T-helper 1 cell treated with Interleukin-12 subunit alpha and Interleukin-12 subunit beta and Interleukin-4 antibody, amounts not matched to agents 30 ng/mL and 1 ng/mL, for 36 hours (primary cell): ENCODE measurements at regions not wholly inside any gene's neighbourhood (a gene's known extent, or its start where the extent isn't known, plus 50 kb on each side); places are given as distances from the start of the nearest gene placed in this dataset.
"Not testable (repeated sequence)": the region's sequence is repeated elsewhere in the genome, so short reads cannot be mapped to it uniquely, and the experiment has no call there.

ENCODE experiments used
- intact Hi-C: fragments of 100-400 bp; cut with micrococcal nuclease; formaldehyde crosslinking; loops from one replicate; pipeline ENCODE4 v1.15.1; 2024

DNA sequence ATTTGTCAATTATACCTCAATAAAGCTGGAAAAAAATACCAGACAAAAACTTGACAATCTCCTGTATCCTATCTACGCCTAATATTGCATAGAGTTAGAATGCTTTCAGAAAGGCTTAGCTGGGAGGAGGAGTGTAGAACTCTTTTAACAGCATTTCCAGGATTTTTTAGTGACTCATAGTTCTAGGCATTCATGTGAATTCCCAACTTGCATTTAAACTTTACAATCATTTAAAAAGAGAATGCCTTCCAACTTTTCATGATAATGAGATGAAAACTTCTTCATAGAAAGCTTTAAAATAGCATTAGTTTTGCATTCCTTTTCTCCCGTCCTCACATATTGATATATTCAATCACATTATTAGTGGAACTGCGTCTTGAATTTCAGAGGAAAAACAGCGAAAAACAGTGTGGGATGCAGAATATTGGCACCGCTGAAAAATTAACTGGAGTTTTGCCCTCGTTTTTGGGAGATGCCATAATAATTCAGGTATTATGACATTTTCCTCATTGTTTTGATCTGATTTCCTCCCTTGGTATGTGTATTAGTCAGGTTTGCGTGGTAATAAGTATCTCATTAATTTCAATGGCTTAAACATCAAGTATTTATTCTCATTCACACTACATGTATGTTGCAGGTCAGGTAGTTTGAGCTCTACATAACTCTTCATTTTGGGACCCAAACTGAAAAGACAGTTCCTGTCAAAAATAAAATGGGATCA lies 293.2 kb upstream of the FIGN start:
- intact Hi-C loops: no loop called here

DNA sequence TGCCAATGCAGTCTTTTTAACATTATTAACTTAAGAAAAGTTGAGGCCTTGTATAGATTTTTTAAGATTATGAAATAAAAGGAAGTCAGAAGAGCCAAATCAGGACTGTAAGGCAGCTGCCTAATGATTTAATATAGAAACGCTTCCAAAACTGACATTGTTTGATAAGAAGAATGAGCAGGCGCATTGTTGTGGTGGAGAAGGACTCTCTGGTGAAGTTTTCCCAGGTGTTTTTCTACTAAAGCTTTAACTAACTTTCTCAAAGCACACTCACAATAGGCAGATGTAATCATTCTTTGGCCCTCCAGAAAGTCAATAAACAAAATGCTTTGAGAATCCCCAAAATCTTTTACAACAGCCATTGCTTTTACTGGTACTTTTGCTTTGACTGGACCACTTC lies 288.6 kb upstream of the FIGN start:
- intact Hi-C loops: no loop called here

DNA sequence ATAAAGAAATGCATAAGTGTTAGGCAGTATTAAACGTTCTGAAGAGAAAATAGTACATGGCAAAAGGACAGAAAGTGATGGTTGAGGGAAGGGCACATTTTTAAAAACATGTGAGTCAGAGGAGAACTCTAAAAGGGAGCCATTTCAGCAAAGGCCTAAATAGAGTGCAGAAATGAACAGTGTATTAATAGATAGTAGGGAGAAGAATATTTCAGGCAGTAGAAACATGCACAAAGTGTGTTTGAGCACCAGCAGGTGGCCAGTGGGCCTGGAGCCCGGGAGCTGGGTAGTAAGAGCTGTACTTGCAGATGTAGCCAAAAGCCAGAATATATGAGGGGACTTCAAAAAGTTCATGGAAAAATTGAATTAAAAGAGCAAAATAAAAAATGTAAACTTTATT lies 288.1 kb upstream of the FIGN start:
- intact Hi-C loops: no loop called here

DNA sequence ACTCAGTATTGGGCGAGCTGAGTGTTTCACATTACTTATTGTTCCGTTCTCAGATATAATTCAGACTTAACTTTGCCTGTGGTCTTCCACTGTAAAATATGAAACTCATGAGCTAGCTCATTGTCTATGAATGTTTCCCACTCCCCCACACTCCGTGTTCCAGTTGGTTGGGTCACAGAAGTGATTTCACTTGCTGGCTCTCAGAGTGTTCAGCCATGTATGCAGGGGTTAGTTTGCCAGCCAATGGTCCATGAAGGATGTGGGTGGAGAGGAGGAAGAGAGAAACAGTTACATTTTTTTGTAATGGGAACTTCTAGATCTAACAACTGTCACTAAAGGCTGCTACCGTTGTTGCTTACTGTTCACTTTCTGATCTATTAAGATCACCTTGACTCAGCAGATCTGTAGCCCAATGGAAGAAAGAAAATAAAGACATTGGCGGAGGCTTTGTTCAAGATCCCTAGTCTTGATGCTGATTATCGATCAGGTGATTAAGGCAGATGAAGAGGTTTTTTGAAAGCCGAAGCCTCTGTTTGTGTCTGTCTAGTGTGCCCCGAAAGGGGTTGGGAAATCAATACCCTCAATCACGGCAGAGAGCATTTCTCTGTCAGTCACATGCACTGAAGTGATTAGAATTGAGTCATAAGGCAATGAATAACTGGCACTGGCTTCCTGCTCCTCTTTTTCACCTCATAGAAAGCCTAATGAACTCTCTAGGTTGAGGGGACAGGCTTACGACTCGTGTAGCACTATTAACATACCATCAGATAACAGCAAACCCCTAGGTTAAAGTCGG lies 279.7 kb upstream of the FIGN start:
- intact Hi-C loops: no loop called here

DNA sequence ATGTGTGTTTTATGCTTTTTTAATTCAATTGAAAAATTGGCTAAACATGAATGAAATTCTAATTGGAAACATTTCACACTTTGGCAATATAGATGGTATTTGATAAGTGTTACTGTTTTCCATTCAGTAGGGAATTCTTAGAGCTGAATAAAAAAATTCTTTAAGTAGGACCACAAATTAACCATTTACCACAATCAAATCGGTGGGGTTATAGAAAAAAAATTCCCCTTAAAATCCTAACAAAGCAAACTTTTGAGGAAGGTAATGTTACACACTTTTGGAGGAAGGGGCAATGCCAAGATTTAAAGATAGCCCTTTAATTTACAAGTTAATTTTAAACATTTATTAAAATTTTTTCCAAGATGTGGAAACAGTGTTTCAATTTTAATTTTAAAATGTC lies 279.0 kb upstream of the FIGN start:
- intact Hi-C loops: no loop called here

DNA sequence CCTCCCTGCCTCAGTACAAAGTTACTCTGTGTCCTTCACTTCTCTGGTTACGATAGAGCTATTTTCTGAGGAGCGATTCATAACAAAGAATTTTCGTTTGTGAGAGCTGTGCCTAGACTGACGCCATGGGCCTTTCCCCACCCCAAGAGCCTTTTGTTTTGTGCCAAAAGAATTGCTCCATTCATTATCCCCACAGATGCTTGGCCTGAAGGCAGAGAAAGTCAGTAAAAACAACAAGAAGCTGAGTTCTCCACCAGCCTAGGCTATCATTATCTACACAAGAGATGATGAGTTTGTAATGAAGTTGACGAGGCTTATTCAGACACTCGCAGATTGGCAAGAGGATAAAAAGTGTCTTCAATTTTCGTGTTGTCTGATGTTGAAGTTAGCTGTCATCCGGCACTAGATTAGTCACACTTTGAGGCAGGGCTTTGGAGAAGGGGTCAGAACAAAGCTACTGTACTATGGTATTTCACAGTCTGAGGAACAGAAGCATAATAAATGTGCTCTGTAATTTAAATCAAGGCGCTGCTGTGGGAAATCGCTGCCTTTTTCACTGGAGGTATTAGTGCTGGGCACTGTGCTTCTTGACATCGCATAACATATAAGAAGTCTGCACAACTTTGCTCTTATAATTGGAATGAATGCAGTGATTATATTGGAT lies 278.4 kb upstream of the FIGN start:
- intact Hi-C loops: no loop called here

DNA sequence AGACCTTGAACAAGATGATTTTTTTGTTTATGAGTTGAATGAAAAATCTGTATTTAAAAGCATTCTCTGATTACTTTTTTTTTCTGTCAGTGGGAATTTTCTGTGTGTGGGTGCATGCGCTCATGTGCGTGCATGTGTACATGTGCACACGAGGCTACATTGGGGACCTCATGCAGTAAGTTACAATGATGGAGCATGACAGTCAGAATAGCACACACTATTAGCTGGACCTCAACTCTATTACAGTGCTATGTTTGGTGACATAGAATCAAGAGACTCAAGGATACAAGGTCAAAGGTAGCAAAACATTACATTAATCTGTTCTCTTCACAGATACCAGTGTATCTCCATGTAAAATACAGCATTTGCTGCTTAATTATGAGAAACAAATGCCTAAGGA lies 276.8 kb upstream of the FIGN start:
- intact Hi-C loops: no loop called here

DNA sequence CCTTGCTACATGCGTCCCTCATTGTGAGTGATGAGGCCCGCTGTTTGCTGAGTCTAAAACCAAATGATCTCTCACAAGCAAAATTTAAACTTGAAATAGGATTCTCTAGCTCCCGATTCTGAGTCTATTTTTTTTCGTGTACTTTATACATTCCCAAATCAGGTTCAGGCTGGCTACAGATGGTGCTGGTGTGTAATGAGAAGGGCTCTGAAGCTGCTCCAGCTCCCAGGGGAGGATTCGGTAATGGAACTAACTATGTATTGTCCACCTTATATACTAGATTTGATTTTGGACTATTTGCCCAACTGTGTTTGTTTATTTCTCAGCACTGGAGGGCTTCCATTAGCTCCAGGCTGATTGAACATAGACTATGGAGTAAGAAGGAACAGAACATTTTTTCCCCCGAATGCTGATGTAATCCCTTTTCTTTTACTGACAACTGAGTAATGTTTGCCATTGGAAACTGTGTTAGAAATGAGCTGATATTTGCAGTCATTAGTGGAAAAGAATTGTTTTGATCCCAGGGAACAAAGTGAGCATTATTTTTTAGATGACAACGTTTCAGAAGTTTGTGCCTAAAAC lies 274.0 kb upstream of the FIGN start:
- intact Hi-C loops: no loop called here

DNA sequence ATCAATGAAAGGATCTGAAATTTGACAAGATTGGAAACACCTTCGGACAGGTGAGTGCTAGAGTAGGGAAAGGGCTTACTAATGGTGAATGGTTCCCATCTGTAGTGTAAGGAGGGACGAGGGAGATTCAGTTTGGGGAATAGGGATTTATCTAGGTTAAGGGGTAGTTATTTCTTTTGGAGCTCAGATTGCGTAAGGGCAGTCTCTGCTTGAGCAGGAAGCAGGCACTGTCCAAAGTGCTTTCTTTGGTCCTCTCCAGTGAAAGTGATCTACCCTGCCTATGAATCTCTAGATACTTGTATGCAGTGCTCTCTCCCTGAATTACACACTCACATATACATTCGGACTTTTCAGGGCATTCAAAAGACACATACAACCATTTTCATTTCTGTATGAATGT lies 272.9 kb upstream of the FIGN start:
- intact Hi-C loops: no loop called here

DNA sequence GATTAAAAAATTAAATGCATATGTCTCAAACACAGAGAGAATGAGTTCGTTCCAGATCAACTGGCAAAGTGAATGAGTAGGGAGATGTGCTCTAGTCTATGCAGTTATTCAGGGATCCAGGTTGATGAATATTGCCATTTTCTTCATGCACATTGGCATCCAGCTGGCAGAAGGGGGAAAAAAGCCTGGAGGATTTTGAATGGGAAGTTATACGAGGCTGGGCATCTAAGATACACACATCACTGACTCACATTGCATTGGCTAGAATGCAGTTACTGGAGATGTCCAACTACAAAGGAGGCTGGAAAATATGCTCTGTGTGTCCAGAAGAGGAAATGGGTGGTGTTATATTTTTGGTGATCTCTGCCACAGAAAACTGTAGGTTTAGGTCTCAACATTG lies 270.9 kb upstream of the FIGN start:
- intact Hi-C loops: no loop called here

DNA sequence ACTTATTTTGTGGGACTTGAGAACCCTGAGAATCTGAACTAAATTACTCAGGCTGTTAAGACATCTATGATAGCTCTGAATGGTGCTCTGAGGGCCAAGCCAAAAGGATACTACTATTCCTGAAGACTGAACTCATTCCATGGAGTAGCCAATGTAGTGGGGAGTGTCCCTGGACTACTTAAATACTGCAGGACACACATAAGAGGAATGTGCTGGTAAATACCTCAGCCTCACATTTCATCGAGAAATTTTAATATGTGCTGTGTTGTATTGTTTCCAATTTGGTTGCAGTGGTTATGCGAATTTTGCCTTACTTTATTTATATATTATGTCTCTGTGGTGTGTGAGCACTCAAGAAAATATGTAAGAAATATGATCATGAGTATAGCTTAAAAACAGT lies 264.4 kb upstream of the FIGN start:
- intact Hi-C loops: no loop called here

DNA sequence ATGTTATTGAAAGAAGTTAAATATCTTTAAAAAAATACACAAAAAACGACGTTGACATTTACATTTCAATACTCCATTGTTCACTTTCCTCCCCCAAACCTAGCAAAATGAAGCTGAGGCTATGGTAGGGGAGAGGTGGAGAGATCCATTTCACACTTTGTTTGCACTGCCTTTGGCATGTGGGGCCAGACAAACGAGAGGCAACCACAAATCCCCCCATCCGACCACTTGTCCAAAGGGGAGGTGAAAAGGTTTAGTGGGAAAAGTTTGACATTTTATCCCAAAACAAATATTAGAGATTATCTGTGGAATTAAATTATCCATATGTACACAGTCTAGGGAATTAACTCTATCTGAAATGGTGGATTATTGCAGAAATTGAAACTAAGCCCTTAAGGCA lies 261.7 kb upstream of the FIGN start:
- intact Hi-C loops: no loop called here

DNA sequence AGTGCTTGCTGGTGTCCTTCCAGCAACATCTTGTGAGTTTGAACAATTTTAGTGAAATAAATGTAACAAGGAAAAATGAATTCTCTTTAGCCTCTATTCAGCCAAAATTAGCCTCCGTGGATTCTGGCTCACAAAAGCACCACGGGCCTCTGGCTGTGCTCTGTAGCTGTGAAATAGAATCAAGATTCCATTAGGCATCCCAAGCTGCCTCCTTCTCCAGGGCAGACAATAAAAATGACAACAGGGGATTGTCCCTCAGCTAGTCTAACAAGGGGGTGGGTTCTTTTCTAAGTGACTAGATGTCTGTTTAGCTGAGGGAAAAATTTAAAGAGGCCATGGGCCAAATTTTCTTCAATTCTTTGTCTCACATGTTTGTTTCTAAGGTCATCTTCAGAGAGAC lies 254.7 kb upstream of the FIGN start:
- intact Hi-C loops: no loop called here

DNA sequence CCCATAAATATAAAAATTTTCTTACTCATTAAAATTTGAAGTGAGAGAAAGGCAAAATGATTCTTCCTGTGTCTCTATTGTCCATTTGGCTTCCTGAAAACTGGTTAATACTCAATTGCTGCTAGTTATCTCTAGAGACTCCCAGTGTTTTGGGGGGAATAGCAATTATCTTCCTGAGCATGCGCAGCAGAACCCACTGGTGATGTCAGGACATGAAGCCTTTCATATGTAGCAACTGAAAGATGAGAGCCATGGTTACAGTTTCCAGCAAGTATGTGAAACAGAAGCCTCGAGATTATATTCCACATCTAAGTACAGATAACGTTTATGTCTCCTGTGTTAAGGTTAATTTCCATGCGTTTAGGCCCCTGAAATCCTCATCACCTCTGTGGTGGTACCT lies 254.3 kb upstream of the FIGN start:
- intact Hi-C loops: no loop called here

DNA sequence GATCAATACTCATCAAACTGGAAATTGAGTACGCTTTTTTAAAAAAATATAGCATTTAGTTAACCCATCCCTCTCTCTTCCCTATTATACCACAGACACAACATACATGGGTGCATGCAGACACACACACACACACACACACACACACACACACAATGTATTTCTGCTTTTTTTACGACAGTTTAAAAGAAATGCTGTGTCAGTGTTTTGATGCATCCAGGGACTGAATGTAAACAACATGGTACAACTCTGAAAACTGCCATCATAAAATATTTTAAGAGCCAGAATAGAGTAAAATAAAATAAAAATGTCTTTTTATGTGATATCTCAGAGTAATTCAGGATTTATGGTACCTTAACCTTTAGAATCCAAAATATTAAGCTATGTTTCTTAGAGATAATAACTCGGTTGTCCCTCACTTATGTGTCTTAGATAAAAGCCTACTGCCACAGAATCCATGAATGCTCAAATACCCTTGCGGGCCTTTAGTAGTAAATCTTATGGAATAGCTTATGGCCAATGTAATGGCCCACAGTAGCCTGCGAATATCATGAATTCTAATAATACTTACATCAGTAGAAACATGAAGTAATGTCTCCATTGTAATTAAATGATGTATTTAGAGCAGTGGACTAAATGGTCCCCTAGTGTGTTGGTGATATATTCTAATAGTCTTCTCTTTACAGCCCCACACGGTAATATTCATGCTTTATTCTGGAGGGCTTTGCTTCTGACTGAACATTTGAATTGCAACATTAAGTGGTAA lies 251.6 kb upstream of the FIGN start:
- intact Hi-C loops: no loop called here

DNA sequence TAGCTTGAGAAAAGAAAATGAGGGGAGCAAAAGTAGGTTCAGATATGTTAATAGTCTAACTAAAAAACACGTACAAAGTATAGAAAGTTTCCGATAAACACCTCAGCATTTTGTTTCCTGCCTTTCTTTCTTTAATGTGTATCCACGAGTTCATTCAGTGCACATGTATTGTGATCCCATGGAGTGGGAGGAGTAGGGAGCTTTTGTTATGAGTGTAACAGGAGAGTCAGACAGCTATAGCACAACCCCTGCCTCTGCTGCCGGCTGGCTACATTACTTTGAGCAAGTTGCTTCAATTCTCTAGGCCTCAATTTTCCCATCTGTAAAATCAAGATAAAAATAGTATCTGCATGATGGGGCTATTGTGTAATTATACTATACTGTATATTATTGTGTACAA lies 249.2 kb upstream of the FIGN start:
- intact Hi-C loops: no loop called here

DNA sequence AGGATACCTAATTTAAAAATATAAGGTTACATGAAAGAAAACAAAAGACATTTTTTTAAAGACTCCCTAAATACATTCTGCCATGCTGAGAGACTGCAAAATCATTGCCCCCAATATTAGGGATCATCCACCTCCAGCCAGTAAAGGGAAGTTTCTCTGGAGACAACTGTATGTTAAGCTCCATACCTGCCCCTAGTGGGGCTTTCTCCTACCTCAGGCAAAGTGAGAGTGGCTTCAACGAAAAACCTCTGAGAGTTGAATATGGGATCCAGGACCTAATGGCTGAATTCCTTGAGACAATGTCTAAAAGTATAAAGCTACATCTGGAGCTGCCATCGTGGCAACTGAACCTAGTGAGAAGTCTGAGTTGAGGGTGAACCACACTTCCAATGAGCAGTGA lies 248.1 kb upstream of the FIGN start:
- intact Hi-C loops: no loop called here

DNA sequence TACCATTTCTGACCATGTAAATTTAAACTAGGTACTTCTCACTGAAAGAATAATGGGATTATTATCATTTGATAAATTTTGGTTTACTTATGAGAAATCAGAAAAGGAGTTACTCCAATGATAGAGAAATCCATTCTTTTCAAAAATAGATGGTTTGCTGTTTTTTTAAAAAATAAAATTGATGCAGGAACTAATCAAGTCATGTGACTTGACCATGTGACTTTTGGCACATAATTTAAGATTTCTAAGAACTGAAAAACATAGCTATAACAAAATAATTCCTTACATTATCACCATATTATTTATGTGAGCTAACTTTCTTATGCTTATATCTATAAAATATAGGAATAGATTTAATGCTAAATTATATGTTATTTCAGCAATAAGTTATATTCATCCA lies 247.1 kb upstream of the FIGN start:
- intact Hi-C loops: no loop called here

DNA sequence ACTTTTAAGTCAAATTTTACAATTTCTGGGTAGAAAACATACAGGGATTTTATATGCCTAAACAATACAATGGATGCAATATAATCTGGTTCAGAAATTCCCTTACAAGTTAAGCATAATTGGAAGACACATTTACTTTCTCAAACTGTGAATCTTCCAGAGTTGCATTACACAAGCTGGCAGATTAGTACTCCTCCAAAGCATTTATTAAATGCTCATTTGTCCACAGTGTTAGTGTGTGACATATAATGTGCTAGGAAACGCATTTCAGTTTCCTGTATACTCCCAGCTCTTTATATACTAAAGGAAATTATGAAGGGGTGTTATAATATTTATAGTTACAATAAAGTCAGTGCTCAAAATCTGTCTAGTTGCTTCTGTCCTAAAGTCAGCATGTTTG lies 239.0 kb upstream of the FIGN start:
- intact Hi-C loops: no loop called here

DNA sequence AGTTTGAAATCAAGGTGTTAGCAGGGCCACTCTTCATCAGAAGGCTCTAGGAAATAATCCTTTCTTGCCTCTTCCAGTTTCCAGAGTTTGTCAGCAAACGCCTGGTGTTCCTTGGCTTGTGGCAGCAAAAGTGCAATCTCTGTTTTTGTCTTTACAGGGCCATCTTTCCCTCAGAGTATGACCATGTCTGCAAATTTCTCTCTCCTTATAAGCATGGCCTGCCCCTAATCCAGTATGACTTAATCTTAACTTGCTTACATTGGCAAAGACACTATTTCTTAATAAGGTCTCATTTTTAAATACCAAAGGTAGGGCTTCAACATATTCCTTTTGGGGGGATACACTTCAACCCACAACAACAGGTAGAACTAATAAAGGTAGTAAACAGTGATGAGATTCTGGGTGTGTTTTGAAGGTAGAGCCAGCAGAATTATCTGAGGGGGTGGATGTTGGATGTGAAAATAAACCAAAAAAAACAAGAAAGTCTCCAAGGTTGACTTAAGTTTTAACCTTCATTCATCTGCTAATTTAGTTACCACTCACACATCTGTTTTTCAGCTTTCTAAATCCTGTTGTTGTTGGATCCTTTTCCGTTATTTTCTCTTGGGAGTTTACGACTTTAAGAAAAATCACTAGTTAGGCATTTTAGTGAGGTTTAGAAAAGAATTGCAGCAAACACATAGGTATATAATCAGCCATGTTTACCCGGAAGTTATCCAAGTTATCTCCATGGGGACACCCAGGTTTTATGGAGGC lies 234.4 kb upstream of the FIGN start:
- intact Hi-C loops: no loop called here

DNA sequence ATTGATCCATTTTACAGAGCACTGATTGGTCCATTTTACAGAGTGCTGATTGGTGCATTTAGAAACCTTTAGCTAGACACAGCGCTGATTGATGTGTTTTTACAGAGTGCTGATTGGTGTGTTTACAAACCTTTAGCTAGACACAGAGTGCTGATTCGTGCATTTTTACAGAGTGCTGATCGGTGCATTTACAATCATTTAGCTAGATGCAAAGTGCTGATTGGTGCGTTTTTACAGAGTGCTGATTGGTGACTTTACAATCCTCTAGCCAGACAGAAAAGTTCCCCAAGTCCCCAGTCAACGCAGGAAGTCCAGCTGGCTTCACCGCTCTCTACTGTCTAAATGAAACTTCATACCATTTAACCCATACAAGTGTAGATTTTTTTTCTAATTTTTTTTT lies 228.5 kb upstream of the FIGN start:
- intact Hi-C loops: not testable (repeated sequence)
